Natural killer cell (primary cell): ENCODE measurements at regions not wholly inside any gene's neighbourhood (a gene's known extent, or its start where the extent isn't known, plus 50 kb on each side); places are given as distances from the start of the nearest gene placed in this dataset.

ENCODE experiments used
- ATAC-seq, 3 donors: fragments of 150-1000 bp in 2 of 3; fragments of 200-7000 bp in 1 of 3; cut with Tn5 transposase; 1 replicate in 1 of 3; 2 replicates in 2 of 3; pipeline ENCODE4 v1.10.0; 2021; ENCODE audit warnings: mild to moderate bottlenecking in 2 of 3, moderate library complexity in 2 of 3
- DNase-seq, 2 donors: peaks; one replicate each; pipeline versions ENCODE4 v3.0.0 to v3.0.0-alpha.2; 2013 to 2021; ENCODE audit warnings: mixed read lengths in 1 of 2
- H3K27ac ChIP-seq: one replicate; pipeline ENCODE4 v1.5.1; 2013; ENCODE audit warnings: mild to moderate bottlenecking, low read length
- H3K27me3 ChIP-seq: one replicate; pipeline ENCODE4 v1.6.1; 2013; ENCODE audit warnings: low read length; ENCODE audit not compliant: control insufficient read depth, insufficient read depth
- H3K36me3 ChIP-seq: one replicate; pipeline ENCODE4 v1.6.1; 2013; ENCODE audit warnings: low read length; ENCODE audit not compliant: control insufficient read depth, insufficient read depth
- H3K4me1 ChIP-seq: one replicate; pipeline ENCODE4 v1.6.1; 2013; ENCODE audit warnings: low read length; ENCODE audit not compliant: control insufficient read depth, insufficient read depth
- H3K4me3 ChIP-seq: one replicate; pipeline ENCODE4 v1.5.1; 2013; ENCODE audit warnings: low read length
- H3K9me3 ChIP-seq: one replicate; pipeline ENCODE4 v1.6.1; 2013; ENCODE audit warnings: low read length; ENCODE audit not compliant: control insufficient read depth, insufficient read depth
- H3K27ac Mint-ChIP-seq, 2 donors: one replicate each; pipeline ENCODE4 v1.8.0; 2022; ENCODE audit warnings: mild to moderate bottlenecking in 2 of 2, mixed read lengths in 2 of 2, moderate library complexity in 1 of 2
- H3K27me3 Mint-ChIP-seq, 2 donors: one replicate each; pipeline ENCODE4 v1.8.0; 2022; ENCODE audit warnings: low read depth in 2 of 2, mixed read lengths in 2 of 2
- H3K36me3 Mint-ChIP-seq: one replicate; pipeline ENCODE4 v1.8.0; 2022; ENCODE audit warnings: mixed read lengths
- H3K4me1 Mint-ChIP-seq, 2 donors: one replicate each; pipeline ENCODE4 v1.8.0; 2022; ENCODE audit warnings: mixed read lengths in 2 of 2
- H3K4me3 Mint-ChIP-seq: one replicate; pipeline ENCODE4 v1.8.0; 2022; ENCODE audit warnings: mild to moderate bottlenecking, moderate library complexity, mixed read lengths
- H3K9me3 Mint-ChIP-seq, 2 donors: one replicate each; pipeline ENCODE4 v1.8.0; 2022; ENCODE audit warnings: mixed read lengths in 2 of 2
- CTCF ChIP-seq: fragments of 200-600 bp; IDR thresholded peaks from one replicate; pipeline ENCODE4 v1.8.0; 2022; ENCODE audit warnings: antibody characterized with exemption
- WGBS: methylation state at CpG from one replicate; pipeline ENCODE4 v1.1.7; 2013; ENCODE audit warnings: missing lambda C conversion rate; ENCODE audit not compliant: insufficient coverage; 5-methylcytosine and 5-hydroxymethylcytosine counted together
- intact Hi-C: fragments of 100-400 bp; cut with micrococcal nuclease; formaldehyde crosslinking; loops from one replicate; pipeline ENCODE4 v1.14.2; 2022

- no peak overlapping the region for H3K4me3 ChIP-seq
- no peaks in the 10 kb centered on the region for H3K27me3 Mint-ChIP-seq
- intact Hi-C loops: no loop called here
- no peaks in the 10 kb centered on the region for H3K4me1 ChIP-seq
- no peaks in the 10 kb centered on the region for H3K27me3 ChIP-seq
- no peaks in the 10 kb centered on the region for H3K36me3 Mint-ChIP-seq
- no peak overlapping the region for H3K4me3 Mint-ChIP-seq
- ATAC-seq (no peak), DNase-seq (no peak)
- H3K27ac ChIP-seq: no peak overlapping the region
- no peaks in the 10 kb centered on the region for H3K4me1 Mint-ChIP-seq
- TF ChIP-seq CTCF: no peak
- peaks cover 8 to 11% of the 10 kb centered on the region in 2 donors for H3K9me3 Mint-ChIP-seq
- WGBS: 78% methylated on average over 6 of the region's 6 CpGs
- H3K36me3 ChIP-seq: no peaks in the 10 kb centered on the region
- H3K27ac Mint-ChIP-seq: no peak overlapping the region
- peaks cover 10% of the 10 kb centered on the region for H3K9me3 ChIP-seq
Observed at GRCh38 chr14:42229294-42229693, 622.6 kb downstream of the LRFN5 start.

- H3K4me3 Mint-ChIP-seq: no peak overlapping the region
- DNase-seq (no peak), ATAC-seq (no peak)
- no peak overlapping the region for H3K27ac Mint-ChIP-seq
- H3K27ac ChIP-seq: no peak overlapping the region
- WGBS: 92% methylated on average over 7 of the region's 7 CpGs
- peaks cover 10% of the 10 kb centered on the region for H3K9me3 ChIP-seq
- TF ChIP-seq CTCF: no peak
- peaks cover 8% of the 10 kb centered on the region in 2 donors for H3K9me3 Mint-ChIP-seq
- intact Hi-C loops: no loop called here
- H3K4me1 Mint-ChIP-seq: no peaks in the 10 kb centered on the region
- H3K36me3 Mint-ChIP-seq: no peaks in the 10 kb centered on the region
- H3K4me1 ChIP-seq: no peaks in the 10 kb centered on the region
- H3K4me3 ChIP-seq: no peak overlapping the region
- H3K27me3 ChIP-seq: no peaks in the 10 kb centered on the region
- no peaks in the 10 kb centered on the region for H3K36me3 ChIP-seq
- H3K27me3 Mint-ChIP-seq: no peaks in the 10 kb centered on the region
Observed at GRCh38 chr14:42228611-42229010, 621.9 kb downstream of the LRFN5 start.

- TF ChIP-seq CTCF: no peak
- ATAC-seq (no peak), DNase-seq (peak in 1 of 2 donors; percentile 2)
- no peak overlapping the region for H3K27ac ChIP-seq
- Mint-ChIP-seq H3K4me1 (no peaks in the 10 kb centered on the region), H3K27me3 (no peaks in the 10 kb centered on the region), H3K4me3 (no peak overlapping the region), H3K36me3 (no peaks in the 10 kb centered on the region), H3K9me3 (peaks cover 2 to 9% of the 10 kb centered on the region in 2 donors), H3K27ac (no peak overlapping the region)
- H3K27me3 ChIP-seq: no peaks in the 10 kb centered on the region
- no peaks in the 10 kb centered on the region for H3K36me3 ChIP-seq
- 66% methylated on average over 2 of the region's 2 CpGs for WGBS
- H3K4me1 ChIP-seq: no peaks in the 10 kb centered on the region
- H3K4me3 ChIP-seq: no peak overlapping the region
- intact Hi-C loops: no loop called here
- H3K9me3 ChIP-seq: peaks cover 9% of the 10 kb centered on the region
Observed at GRCh38 chr14:42224053-42224888, 617.6 kb downstream of the LRFN5 start.
